GM21529 (cell line): ENCODE measurements at regions not wholly inside any gene's neighbourhood (a gene's known extent, or its start where the extent isn't known, plus 50 kb on each side); places are given as distances from the start of the nearest gene placed in this dataset.

Source experiments
- ATAC-seq: cut with Tn5 transposase; IDR thresholded peaks from one replicate; pipeline ENCODE4 v1.9.1; 2021; ENCODE audit not compliant: unreplicated experiment

- ATAC-seq = peak; percentile 93
These were observed 1486.8 kb downstream of the EFNB2 start for GRCh38 chr13:105048677-105049076.

- no peak for ATAC-seq
These were observed 1487.7 kb downstream of the EFNB2 start for GRCh38 chr13:105047676-105048295.

GRCh38 chr13:105037110-105037509 lies 1498.4 kb downstream of the EFNB2 start:
- no peak for ATAC-seq

GRCh38 chr13:105035092-105035491 lies 1500.4 kb downstream of the EFNB2 start:
- no peak for ATAC-seq

- ATAC-seq = no peak
These were observed 1501.5 kb downstream of the EFNB2 start for GRCh38 chr13:105033999-105034398.

GRCh38 chr13:105031306-105031705 lies 1504.2 kb downstream of the EFNB2 start:
- ATAC-seq = no peak

- ATAC-seq = no peak
These were observed 1504.6 kb downstream of the EFNB2 start for GRCh38 chr13:105030851-105031250.

GRCh38 chr13:105019073-105019472 lies 1516.4 kb downstream of the EFNB2 start:
- ATAC-seq = no peak

GRCh38 chr13:105016266-105016665 lies 1519.2 kb downstream of the EFNB2 start:
- ATAC-seq = no peak

- ATAC-seq = no peak
These were observed 1526.9 kb downstream of the EFNB2 start for GRCh38 chr13:105008604-105009003.

- ATAC-seq = no peak
These were observed 1528.2 kb downstream of the EFNB2 start for GRCh38 chr13:105007166-105007808.

GRCh38 chr13:104996022-104996421 lies 1539.4 kb downstream of the EFNB2 start:
- no peak for ATAC-seq

- ATAC-seq = no peak
These were observed 1541.8 kb downstream of the EFNB2 start for GRCh38 chr13:104993708-104994107.

- ATAC-seq = no peak
These were observed 1547.8 kb downstream of the EFNB2 start for GRCh38 chr13:104987621-104988020.

GRCh38 chr13:104984296-104984818 lies 1551.1 kb downstream of the EFNB2 start:
- peak; percentile 85 for ATAC-seq

GRCh38 chr13:104983601-104984000 lies 1551.9 kb downstream of the EFNB2 start:
- ATAC-seq = no peak

- no peak for ATAC-seq
These were observed 1554.9 kb downstream of the EFNB2 start for GRCh38 chr13:104980586-104980985.

GRCh38 chr13:104979281-104980030 lies 1556.0 kb downstream of the EFNB2 start:
- no peak for ATAC-seq

GRCh38 chr13:104976986-104977385 lies 1558.5 kb downstream of the EFNB2 start:
- ATAC-seq = no peak

GRCh38 chr13:104975272-104975671 lies 1560.2 kb downstream of the EFNB2 start:
- peak; percentile 66 for ATAC-seq

GRCh38 chr13:104968876-104969275 lies 1566.6 kb downstream of the EFNB2 start:
- ATAC-seq = no peak
